CD1c-positive myeloid dendritic cell (primary cell): ENCODE measurements at regions not wholly inside any gene's neighbourhood (a gene's known extent, or its start where the extent isn't known, plus 50 kb on each side); places are given as distances from the start of the nearest gene placed in this dataset.

ENCODE experiments used
- DNase-seq: peaks from one replicate; pipeline ENCODE4 v3.0.0-alpha.2; 2016; ENCODE audit errors: extremely low spot score

GRCh38 chr20:17017232-17017631 is 209.6 kb upstream of the PCSK2 start:
- no peak for DNase-seq

GRCh38 chr20:17021481-17021880 is 205.4 kb upstream of the PCSK2 start:
- no peak for DNase-seq

GRCh38 chr20:17023036-17023435 is 203.8 kb upstream of the PCSK2 start:
- DNase-seq, result no peak

- no peak for DNase-seq
Observed at GRCh38 chr20:17023806-17024205, 203.0 kb upstream of the PCSK2 start.

GRCh38 chr20:17024513-17025119 is 202.2 kb upstream of the PCSK2 start:
- DNase-seq, result no peak

- DNase-seq, result no peak
Observed at GRCh38 chr20:17026346-17026745, 200.5 kb upstream of the PCSK2 start.

GRCh38 chr20:17029698-17030097 is 197.1 kb upstream of the PCSK2 start:
- DNase-seq, result no peak

GRCh38 chr20:17036541-17036940 is 190.3 kb upstream of the PCSK2 start:
- DNase-seq, result no peak

GRCh38 chr20:17042122-17042521 is 184.7 kb upstream of the PCSK2 start:
- no peak for DNase-seq

GRCh38 chr20:17043323-17043722 is 183.5 kb upstream of the PCSK2 start:
- no peak for DNase-seq

GRCh38 chr20:17044891-17045290 is 181.9 kb upstream of the PCSK2 start:
- DNase-seq, result no peak

- no peak for DNase-seq
Observed at GRCh38 chr20:17059465-17059864, 167.4 kb upstream of the PCSK2 start.

GRCh38 chr20:17061715-17062114 is 165.1 kb upstream of the PCSK2 start:
- no peak for DNase-seq

- no peak for DNase-seq
Observed at GRCh38 chr20:17062712-17063111, 164.1 kb upstream of the PCSK2 start.

GRCh38 chr20:17066902-17067301 is 159.9 kb upstream of the PCSK2 start:
- no peak for DNase-seq

GRCh38 chr20:17068084-17068711 is 158.6 kb upstream of the PCSK2 start:
- DNase-seq, result no peak

GRCh38 chr20:17077030-17077429 is 149.8 kb upstream of the PCSK2 start:
- DNase-seq, result no peak

GRCh38 chr20:17083738-17084137 is 143.1 kb upstream of the PCSK2 start:
- DNase-seq, result no peak

- DNase-seq, result no peak
Observed at GRCh38 chr20:17084909-17085308, 141.9 kb upstream of the PCSK2 start.

GRCh38 chr20:17093782-17094181 is 133.1 kb upstream of the PCSK2 start:
- no peak for DNase-seq

GRCh38 chr20:17097603-17098002 is 129.2 kb upstream of the PCSK2 start:
- no peak for DNase-seq

- DNase-seq, result no peak
Observed at GRCh38 chr20:17100506-17100905, 126.3 kb upstream of the PCSK2 start.

- DNase-seq, result no peak
Observed at GRCh38 chr20:17107127-17107526, 119.7 kb upstream of the PCSK2 start.

- DNase-seq, result no peak
Observed at GRCh38 chr20:17108896-17109295, 117.9 kb upstream of the PCSK2 start.
